ENCODE measurements at regions not wholly inside any gene's neighbourhood (a gene's known extent, or its start where the extent isn't known, plus 50 kb on each side); places are given as distances from the start of the nearest gene placed in this dataset.

DNA sequence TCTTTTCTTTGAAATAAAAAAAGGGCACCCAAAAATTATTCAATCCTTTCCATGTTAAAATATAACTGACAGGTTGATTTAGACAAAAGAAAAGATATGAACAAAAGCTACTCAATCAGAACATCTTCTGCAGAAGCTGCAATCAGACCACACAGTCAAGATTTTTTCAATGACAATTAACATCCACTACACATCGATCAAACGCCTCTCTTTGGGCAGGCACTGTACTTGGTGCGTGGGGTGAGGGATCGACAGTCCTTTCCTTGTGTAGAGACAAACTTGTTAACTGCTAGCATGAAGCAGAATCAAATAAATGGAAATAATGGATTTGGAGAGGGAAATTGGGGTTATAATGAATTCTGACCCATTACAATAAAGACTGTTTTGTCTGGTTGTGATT, 71.2 kb upstream of the SESN3 start:
- no peak overlapping the region for H2AFZ ChIP-seq (ENCODE audit: low read length)
- H3K14ac ChIP-seq (ENCODE audit: insufficient read length): no peak overlapping the region
- no peaks in the 10 kb centered on the region for H3K36me3 ChIP-seq (ENCODE audit: control insufficient read depth in 2 of 4, insufficient read depth in 4 of 4, low read length in 3 of 4)
- no peaks in the 10 kb centered on the region for H3K9me3 ChIP-seq (ENCODE audit: insufficient read depth in 2 of 2, low read depth in 1 of 2, low read length in 1 of 2)
- 89% methylated on average over 4 of the region's 4 CpGs; no CpG with 5 or more reads in 1 of the 2 experiments for WGBS, 2 experiments (ENCODE audit: extremely low coverage in 1 of 2, insufficient coverage in 1 of 2, insufficient read length in 1 of 2, insufficient replicate concordance in 2 of 2, low coverage in 1 of 2, low lambda C conversion rate in 2 of 2, missing lambda C conversion rate in 1 of 2)
- H3K79me2 ChIP-seq (ENCODE audit: control insufficient read depth in 1 of 2, insufficient read depth in 2 of 2, low read length in 2 of 2): no peaks in the 10 kb centered on the region
- H2AK5ac ChIP-seq (ENCODE audit: low read depth, low read length): no peak overlapping the region
- ChIA-PET POLR2A (ENCODE audit: partially characterized antibody) (no interaction called here), CTCF (ENCODE audit: partially characterized antibody) (interaction anchor here (0.7 to 1.7 kb wide), 3 partner anchors 147 to 403 kb away, joined by 3 to 5 read pairs (median 4); no protein-coding TSS in a partner anchor)
- no peak overlapping the region for H4K8ac ChIP-seq (ENCODE audit: extremely low read depth, insufficient read depth, low read length)
- no peak overlapping the region for H2BK120ac ChIP-seq (replicated peaks; ENCODE audit: low read depth, low read length)
- no peak overlapping the region for H4K5ac ChIP-seq (ENCODE audit: insufficient read length, low read depth, low read length)
- H2BK5ac ChIP-seq (ENCODE audit: low read depth, low read length): no peak overlapping the region
- H3K27ac ChIP-seq (ENCODE audit: low read depth, low read length): no peak overlapping the region
- no peak overlapping the region for H3K4me3 ChIP-seq (ENCODE audit: extremely low read depth in 1 of 4, insufficient read depth in 2 of 4, low read depth in 3 of 4, low read length in 4 of 4)
- H3K4ac ChIP-seq (replicated peaks; ENCODE audit: insufficient read length, low read depth, low read length): no peak overlapping the region
- H4K91ac ChIP-seq (replicated peaks; ENCODE audit: insufficient read length, low read length): no peak overlapping the region
- no peaks in the 10 kb centered on the region for H3K79me1 ChIP-seq (ENCODE audit: low read depth, low read length)
- H3K27me3 ChIP-seq (replicated peaks in 1 of 4; ENCODE audit: control insufficient read depth in 3 of 4, extremely low read depth in 1 of 4, insufficient read depth in 3 of 4, low read length in 3 of 4): no peaks in the 10 kb centered on the region
- H3K18ac ChIP-seq (ENCODE audit: extremely low read depth, low read length): no peak overlapping the region
- no peak overlapping the region for H3K23ac ChIP-seq (ENCODE audit: insufficient read length)
- no peak overlapping the region for H3K9ac ChIP-seq (replicated peaks in 1 of 4; ENCODE audit: extremely low read depth in 1 of 4, low read depth in 3 of 4, low read length in 3 of 4)
- no peak overlapping the region for H3K4me2 ChIP-seq (ENCODE audit: insufficient read depth in 1 of 2, low read depth in 2 of 2, low read length in 2 of 2)
- no peak overlapping the region for H2BK20ac ChIP-seq (ENCODE audit: low read length)
- DNase-seq (ENCODE audit: low read depth in 1 of 2, low spot score in 2 of 2): no peak
- no peaks in the 10 kb centered on the region for H4K20me1 ChIP-seq (replicated peaks in 1 of 2; ENCODE audit: control insufficient read depth in 1 of 2, insufficient read depth in 2 of 2, low read length in 2 of 2)
- no peak for FAIRE-seq
- H3K23me2 ChIP-seq (ENCODE audit: low read depth, low read length): no peaks in the 10 kb centered on the region
- H3K4me1 ChIP-seq (replicated peaks in 1 of 4; ENCODE audit: control insufficient read depth in 3 of 4, insufficient read depth in 4 of 4, low read length in 3 of 4): peaks cover 0 to 23% (median 10%) of the 10 kb centered on the region in 4 experiments; a peak in 4 of 7 replicates
- no peak for TF ChIP-seq SP2 (IDR thresholded peaks at IDR 0.05; ENCODE audit: low read length)
- TF ChIP-seq RXRA (IDR thresholded peaks at IDR 0.05; ENCODE audit: insufficient read depth, low read depth, low read length): no peak
- no peak for TF ChIP-seq MAFK (IDR thresholded peaks at IDR 0.05; ENCODE audit: low read depth, low read length)
- no peak for TF ChIP-seq ATF3 (IDR thresholded peaks at IDR 0.05; ENCODE audit: insufficient read depth, low read depth, low read length)
- no peak for TF ChIP-seq SRF (IDR thresholded peaks at IDR 0.05; ENCODE audit: low read depth, low read length)
- no peak for TF ChIP-seq CBX5 (IDR thresholded peaks at IDR 0.05; ENCODE audit: low read depth, low read length)
- TF ChIP-seq CREB1 (IDR thresholded peaks at IDR 0.05): no peak
- TF ChIP-seq EGR1 (IDR thresholded peaks at IDR 0.05; ENCODE audit: borderline replicate concordance, low read depth, low read length): no peak
- no peak for TF ChIP-seq CBX8 (IDR thresholded peaks at IDR 0.05; ENCODE audit: borderline replicate concordance, low read depth, low read length)
- no peak overlapping the region for H2BK12ac ChIP-seq (ENCODE audit: low read depth, low read length)
- H3K56ac ChIP-seq (replicated peaks; ENCODE audit: insufficient read length, low read depth, low read length): no peak overlapping the region
- no peak overlapping the region for H2BK15ac ChIP-seq (ENCODE audit: low read length)
